ENCODE measurements at regions not wholly inside any gene's neighbourhood (a gene's known extent, or its start where the extent isn't known, plus 50 kb on each side); places are given as distances from the start of the nearest gene placed in this dataset.

GRCh38 chr2:120503793-120504571, 158.0 kb downstream of the INHBB start:
- intact Hi-C loops (cut with DNase I; ENCODE audit: low total_unique reads) (loop anchor here (1.0 kb wide), 4 partner anchors 28 to 44 kb away; no protein-coding TSS in a partner anchor), in situ Hi-C loops (cut with MboI; ENCODE audit: low sequenced_read_pairs in 4 of 4) (loop anchor here in 1 of 4 donors (5.0 kb wide), 1 partner anchor 38 kb away; no protein-coding TSS in a partner anchor)
- peak overlapping the region; percentile 92 to 97 (median 92) for H3K27ac ChIP-seq
- H3K9me3 ChIP-seq = no peaks in the 10 kb centered on the region
- H3K4me3 ChIP-seq = peak overlapping the region in 1 of 4 donors; percentile 12
- no peaks in the 10 kb centered on the region for H3K27me3 ChIP-seq
- TF ChIP-seq, protein P1, sequence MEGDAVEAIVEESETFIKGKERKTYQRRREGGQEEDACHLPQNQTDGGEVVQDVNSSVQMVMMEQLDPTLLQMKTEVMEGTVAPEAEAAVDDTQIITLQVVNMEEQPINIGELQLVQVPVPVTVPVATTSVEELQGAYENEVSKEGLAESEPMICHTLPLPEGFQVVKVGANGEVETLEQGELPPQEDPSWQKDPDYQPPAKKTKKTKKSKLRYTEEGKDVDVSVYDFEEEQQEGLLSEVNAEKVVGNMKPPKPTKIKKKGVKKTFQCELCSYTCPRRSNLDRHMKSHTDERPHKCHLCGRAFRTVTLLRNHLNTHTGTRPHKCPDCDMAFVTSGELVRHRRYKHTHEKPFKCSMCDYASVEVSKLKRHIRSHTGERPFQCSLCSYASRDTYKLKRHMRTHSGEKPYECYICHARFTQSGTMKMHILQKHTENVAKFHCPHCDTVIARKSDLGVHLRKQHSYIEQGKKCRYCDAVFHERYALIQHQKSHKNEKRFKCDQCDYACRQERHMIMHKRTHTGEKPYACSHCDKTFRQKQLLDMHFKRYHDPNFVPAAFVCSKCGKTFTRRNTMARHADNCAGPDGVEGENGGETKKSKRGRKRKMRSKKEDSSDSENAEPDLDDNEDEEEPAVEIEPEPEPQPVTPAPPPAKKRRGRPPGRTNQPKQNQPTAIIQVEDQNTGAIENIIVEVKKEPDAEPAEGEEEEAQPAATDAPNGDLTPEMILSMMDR (IDR thresholded peaks at IDR 0.05 in 4 of 5, conservative IDR thresholded peaks at IDR 0.05 in 1 of 5) = peak in 4 of 5 experiments; percentile 19 to 36 (median 22)
- TF ChIP-seq POLR2A (IDR thresholded peaks at IDR 0.05) = peak; percentile 40 to 51
- DNase-seq (peak; percentile 96 to 99), ATAC-seq (peak; percentile 87 to 88)
- H3K4me1 ChIP-seq = peaks cover 25% of the 10 kb centered on the region in 2 donors
- no peaks in the 10 kb centered on the region for H3K36me3 ChIP-seq

GRCh38 chr2:120504936-120505705, 159.2 kb downstream of the INHBB start:
- H3K4me1 ChIP-seq = peaks cover 25% of the 10 kb centered on the region in 2 donors
- in situ Hi-C loops (cut with MboI; ENCODE audit: low sequenced_read_pairs in 4 of 4) = loop anchor here in 1 of 4 donors (5.0 kb wide), 1 partner anchor 37 kb away; no protein-coding TSS in a partner anchor
- no peak overlapping the region for H3K4me3 ChIP-seq
- DNase-seq (no peak), ATAC-seq (no peak)
- no peaks in the 10 kb centered on the region for H3K36me3 ChIP-seq
- H3K27me3 ChIP-seq = no peaks in the 10 kb centered on the region
- H3K27ac ChIP-seq = peak overlapping the region; percentile 92 to 97 (median 92)
- H3K9me3 ChIP-seq = no peaks in the 10 kb centered on the region
- intact Hi-C loops (cut with DNase I; ENCODE audit: low total_unique reads) = loop anchor here (1.0 to 5.0 kb wide), 5 partner anchors 27 to 172 kb away; no protein-coding TSS in a partner anchor
- TF ChIP-seq POLR2A (IDR thresholded peaks at IDR 0.05) = no peak

DNA sequence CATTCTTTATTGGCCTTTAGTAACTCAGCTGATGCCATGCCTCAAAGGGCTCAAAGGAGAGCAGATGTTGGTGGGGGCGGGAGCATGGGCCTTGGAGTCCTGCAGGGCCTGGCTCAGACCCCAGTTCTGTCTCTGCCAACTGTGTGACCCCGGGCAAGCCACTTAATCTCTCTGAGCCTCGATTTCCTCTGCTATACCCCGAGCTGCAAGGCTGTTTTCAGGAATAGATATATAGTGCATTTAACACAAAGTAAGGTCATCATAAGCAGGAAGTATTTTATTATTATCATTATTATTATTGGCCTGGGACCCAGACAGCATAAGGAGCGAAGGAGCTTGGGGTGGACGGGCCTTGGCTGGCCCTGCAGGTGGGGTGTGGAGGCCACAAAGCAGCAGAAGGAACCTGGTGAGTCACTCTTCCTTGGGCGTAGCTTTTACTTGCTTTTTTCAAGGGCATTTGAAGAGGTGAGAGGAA, 162.7 kb downstream of the INHBB start:
- TF ChIP-seq POLR2A (IDR thresholded peaks at IDR 0.05) = no peak
- TF ChIP-seq, protein P1 (IDR thresholded peaks at IDR 0.05 in 4 of 5, conservative IDR thresholded peaks at IDR 0.05 in 1 of 5) = no peak
- no peak for ATAC-seq
- no peak overlapping the region for H3K27ac ChIP-seq
- intact Hi-C loops (cut with DNase I; ENCODE audit: low total_unique reads) = loop anchor here (5.0 kb wide), 1 partner anchor 169 kb away; no protein-coding TSS in a partner anchor
- no peak for DNase-seq
- H3K4me3 ChIP-seq = no peak overlapping the region
- in situ Hi-C loops (cut with MboI; ENCODE audit: low sequenced_read_pairs in 4 of 4) = no loop called here
- H3K36me3 ChIP-seq = no peaks in the 10 kb centered on the region
- H3K9me3 ChIP-seq = no peaks in the 10 kb centered on the region
- H3K27me3 ChIP-seq = no peaks in the 10 kb centered on the region
- H3K4me1 ChIP-seq = peaks cover 27 to 28% of the 10 kb centered on the region in 2 donors

GRCh38 chr2:120509213-120509815, 163.4 kb downstream of the INHBB start:
- intact Hi-C loops (cut with DNase I; ENCODE audit: low total_unique reads) (loop anchor here (5.0 kb wide), 1 partner anchor 168 kb away; no protein-coding TSS in a partner anchor), in situ Hi-C loops (cut with MboI; ENCODE audit: low sequenced_read_pairs in 4 of 4) (no loop called here)
- no peak for DNase-seq
- Histone ChIP-seq H3K27me3 (no peaks in the 10 kb centered on the region), H3K36me3 (no peaks in the 10 kb centered on the region), H3K4me3 (no peak overlapping the region), H3K9me3 (no peaks in the 10 kb centered on the region), H3K4me1 (peaks cover 24% of the 10 kb centered on the region in 2 donors), H3K27ac (no peak overlapping the region)
- ATAC-seq = no peak
- no peak for TF ChIP-seq POLR2A (IDR thresholded peaks at IDR 0.05)
- TF ChIP-seq, protein P1 (IDR thresholded peaks at IDR 0.05 in 4 of 5, conservative IDR thresholded peaks at IDR 0.05 in 1 of 5) = no peak
